AG20443 (cell line): ENCODE measurements at regions not wholly inside any gene's neighbourhood (a gene's known extent, or its start where the extent isn't known, plus 50 kb on each side); places are given as distances from the start of the nearest gene placed in this dataset.

ENCODE experiments used
- DNase-seq: peaks from one replicate; pipeline ENCODE4 v3.0.0; 2012; ENCODE audit warnings: low spot score, mixed read lengths

GRCh38 chr5:64110222-64110621 is 55.4 kb upstream of the RNF180 start:
- DNase-seq = no peak

GRCh38 chr5:64108674-64109073 is 57.0 kb upstream of the RNF180 start:
- DNase-seq = no peak

GRCh38 chr5:64100203-64100602 is 65.4 kb upstream of the RNF180 start:
- DNase-seq = no peak

DNA sequence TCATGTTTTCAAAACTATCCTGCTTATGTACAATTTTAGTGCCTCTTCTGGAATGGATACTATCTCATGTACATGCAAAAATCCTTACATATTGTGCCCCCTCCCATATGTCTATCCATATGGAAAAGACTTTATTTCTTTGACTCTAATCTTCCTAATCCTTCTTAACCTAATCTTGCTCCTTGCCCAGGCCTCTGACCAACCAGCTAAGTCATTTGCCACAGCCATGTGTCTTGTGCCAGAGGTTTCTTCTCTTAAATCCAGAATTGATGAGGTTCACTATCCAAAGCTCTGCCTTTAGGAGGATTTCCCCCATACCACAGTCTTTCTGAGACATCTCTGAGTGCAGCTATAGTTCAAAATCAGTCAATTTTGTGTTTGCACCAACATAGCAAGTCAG is 68.9 kb upstream of the RNF180 start:
- DNase-seq = no peak

- DNase-seq = no peak
These were observed 88.1 kb upstream of the RNF180 start for GRCh38 chr5:64077589-64077988.

DNA sequence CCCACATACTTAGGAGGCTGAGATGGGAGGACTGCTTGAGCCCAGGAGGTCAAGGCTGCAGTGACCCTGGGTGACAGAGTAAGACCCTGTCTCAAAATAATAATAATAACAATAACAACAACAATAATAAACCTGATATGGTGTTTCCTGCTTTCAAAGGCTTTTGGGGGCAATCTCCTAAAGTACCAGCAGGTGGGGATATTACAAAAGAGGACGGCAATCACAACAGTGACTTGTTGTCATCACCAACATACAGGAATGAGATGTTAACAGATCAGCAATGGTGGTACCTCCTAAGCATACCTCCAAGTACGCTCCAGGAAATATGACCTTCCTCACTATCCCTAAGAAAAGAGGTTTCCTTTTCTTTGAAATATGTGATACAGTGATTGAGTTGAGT is 91.1 kb upstream of the RNF180 start:
- peak; percentile 61 for DNase-seq

DNA sequence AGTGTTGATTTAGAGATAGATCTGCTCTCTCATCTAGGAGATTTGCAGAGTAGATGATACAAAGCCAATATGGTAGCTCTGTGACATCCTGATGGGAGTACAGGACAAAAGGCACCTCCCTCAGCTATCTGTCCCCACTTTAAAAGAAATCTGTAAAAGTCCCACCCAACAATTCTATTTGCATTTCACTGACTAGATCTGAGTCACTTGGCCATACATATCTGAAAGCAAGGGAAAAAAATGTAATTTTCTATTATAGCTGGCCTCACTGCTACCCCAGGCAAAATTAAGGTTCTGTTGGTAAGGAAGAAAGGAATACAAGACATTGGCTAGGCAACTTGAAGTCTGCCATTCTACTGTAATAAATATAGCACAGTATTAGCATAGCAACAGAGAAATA is 96.2 kb upstream of the RNF180 start:
- no peak for DNase-seq

- no peak for DNase-seq
These were observed 88.1 kb upstream of the HTR1A start for GRCh38 chr5:64050296-64050695.

DNA sequence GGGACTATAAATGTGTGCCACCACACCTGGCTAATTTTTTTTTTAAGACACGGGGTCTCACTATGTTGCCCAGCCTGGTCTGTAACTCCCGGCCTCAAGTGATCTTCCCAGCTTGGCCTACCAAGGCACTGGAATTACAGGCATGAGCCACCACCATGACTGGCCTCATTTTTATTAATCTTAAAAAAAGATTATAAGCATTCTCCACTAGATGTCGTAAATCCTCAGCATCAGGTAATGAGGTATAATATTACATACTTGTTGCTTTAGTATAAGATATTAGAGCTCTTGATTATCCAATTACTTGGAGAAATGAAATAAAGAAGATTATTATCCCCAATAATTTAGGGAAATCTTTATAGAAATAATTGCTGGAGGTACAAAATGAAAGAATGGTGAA is 78.2 kb upstream of the HTR1A start:
- DNase-seq = no peak

- DNase-seq = no peak
These were observed 64.2 kb upstream of the HTR1A start for GRCh38 chr5:64026493-64026892.

DNA sequence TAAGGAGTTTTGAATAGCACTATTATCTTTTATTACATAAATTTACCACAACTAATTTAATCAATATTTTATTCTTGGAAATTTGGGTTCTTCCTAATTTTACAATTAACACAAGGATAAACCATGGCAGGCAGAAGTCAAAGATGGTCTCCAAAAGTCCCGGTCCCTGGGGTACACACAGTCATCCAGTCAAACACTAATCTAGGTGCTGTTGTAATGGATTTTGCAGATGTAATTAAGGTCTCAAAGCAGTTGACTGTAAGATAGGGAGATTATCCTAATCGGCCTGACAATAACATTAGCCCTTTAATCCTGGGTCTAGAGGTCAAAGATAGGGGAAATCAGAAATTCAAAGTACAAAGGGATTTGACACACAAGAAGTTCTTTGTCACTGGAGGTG is 57.5 kb upstream of the HTR1A start:
- DNase-seq = no peak

DNA sequence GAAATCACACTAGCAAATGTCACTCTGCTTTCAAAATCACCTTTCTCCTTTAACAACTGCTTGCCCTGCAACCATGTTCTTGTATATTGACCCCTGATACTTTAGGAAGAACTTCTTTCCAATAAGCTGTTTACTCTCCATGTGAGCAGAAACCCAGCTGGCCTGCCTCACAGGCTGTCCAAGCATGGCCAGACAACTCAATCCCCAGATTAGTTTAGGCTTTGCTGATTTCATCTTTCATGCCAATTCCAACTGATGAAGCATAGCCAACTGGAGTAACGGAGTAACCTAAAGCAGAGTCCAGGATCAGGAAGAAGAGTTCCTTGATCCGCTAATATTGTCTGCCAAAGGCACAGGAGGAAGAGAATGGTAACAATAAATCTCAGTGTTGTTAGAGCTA is 56.7 kb upstream of the HTR1A start:
- no peak for DNase-seq

DNA sequence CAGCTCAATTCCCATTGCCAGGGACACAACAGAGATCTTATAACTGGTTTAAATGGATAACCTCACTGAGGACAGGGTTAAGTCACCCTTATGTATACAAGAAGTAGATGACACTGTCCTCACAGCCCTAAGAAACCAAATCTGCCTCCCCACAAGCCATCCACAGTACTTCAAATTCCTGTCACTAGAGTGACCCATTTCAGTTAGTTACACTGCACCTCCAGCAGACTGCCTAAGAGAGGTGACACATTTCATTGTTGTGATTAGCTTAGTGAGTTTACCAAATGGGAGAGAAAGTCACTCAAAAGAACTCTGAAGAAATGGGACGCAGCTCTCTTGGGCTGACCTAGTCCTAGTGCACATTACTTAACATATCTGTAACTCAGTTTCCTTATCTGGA is 53.6 kb upstream of the HTR1A start:
- no peak for DNase-seq
